GM12872 (cell line): ENCODE measurements at regions not wholly inside any gene's neighbourhood (a gene's known extent, or its start where the extent isn't known, plus 50 kb on each side); places are given as distances from the start of the nearest gene placed in this dataset.

Source experiments
- TF ChIP-seq, protein P1 (sequence below): IDR thresholded peaks from 3 replicates; pipeline ENCODE4 v1.5.1; 2011; ENCODE audit warnings: low read depth, mild to moderate bottlenecking, low read length, moderate library complexity; ENCODE audit not compliant: insufficient read depth

DNA sequence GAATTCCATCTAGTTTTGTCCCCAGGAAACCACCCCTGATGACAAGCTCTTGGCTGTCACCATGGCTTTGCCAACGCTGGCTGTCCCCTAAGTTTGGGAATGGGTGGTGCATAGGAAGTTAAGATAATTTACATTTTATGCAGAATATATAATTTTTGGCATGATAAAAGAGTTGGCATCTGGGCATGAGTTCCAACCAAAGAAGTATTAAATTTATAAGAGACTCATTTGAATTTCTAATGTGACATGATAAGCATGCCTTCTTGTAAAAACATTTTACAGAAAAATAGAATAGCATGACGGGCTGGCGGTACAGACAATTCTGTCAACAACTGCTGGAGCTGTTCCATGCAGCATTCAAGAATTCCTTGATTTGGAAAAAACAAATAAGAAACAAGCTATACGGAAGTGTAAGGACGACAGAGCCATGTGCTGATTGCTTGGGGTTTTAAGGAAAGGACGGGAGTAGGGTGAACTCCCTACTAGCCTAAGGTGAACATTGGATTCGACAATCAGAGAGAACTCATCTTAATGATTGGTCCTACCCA is 106.8 kb upstream of the C1orf21 start:
- TF ChIP-seq, protein P1, sequence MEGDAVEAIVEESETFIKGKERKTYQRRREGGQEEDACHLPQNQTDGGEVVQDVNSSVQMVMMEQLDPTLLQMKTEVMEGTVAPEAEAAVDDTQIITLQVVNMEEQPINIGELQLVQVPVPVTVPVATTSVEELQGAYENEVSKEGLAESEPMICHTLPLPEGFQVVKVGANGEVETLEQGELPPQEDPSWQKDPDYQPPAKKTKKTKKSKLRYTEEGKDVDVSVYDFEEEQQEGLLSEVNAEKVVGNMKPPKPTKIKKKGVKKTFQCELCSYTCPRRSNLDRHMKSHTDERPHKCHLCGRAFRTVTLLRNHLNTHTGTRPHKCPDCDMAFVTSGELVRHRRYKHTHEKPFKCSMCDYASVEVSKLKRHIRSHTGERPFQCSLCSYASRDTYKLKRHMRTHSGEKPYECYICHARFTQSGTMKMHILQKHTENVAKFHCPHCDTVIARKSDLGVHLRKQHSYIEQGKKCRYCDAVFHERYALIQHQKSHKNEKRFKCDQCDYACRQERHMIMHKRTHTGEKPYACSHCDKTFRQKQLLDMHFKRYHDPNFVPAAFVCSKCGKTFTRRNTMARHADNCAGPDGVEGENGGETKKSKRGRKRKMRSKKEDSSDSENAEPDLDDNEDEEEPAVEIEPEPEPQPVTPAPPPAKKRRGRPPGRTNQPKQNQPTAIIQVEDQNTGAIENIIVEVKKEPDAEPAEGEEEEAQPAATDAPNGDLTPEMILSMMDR: no peak

DNA sequence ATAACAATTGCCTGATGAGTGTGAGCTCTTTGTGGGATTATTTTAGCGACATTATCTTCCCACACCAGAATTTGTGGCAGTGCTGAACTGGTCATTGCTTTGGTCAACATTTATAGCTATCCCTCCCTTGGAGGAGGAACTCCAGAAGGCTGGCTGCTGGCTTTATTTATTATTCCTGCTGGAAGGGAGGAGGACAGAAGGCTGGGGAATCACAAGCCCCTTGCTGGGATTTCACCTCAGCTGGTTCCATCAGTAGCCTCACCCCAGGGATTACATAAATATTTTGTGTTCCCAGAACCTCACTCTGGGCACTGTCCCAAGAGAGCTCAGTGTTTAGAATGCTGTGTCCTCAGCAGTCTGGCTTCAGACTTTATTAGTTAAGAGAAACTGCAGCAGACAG is 102.8 kb upstream of the C1orf21 start:
- TF ChIP-seq, protein P1: no peak

DNA sequence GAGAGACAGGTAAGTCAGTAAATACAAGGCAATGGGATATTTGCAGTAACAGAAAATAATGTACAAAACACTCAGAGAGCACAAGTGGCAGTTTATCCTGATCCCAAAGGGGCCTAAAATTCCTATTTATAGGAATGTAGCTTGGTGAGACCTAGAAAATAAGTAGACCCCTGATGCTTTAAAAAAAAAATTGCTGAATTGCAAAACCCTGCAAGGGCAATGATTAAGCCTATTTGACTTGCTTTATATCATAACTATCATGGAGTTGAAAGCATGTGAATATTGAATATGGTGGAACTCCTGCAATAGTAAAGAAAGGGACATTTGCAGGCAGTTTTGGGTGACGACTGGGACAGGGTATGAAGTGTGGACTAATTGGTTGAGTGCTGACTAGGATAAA is 101.9 kb upstream of the C1orf21 start:
- TF ChIP-seq, protein P1: no peak

DNA sequence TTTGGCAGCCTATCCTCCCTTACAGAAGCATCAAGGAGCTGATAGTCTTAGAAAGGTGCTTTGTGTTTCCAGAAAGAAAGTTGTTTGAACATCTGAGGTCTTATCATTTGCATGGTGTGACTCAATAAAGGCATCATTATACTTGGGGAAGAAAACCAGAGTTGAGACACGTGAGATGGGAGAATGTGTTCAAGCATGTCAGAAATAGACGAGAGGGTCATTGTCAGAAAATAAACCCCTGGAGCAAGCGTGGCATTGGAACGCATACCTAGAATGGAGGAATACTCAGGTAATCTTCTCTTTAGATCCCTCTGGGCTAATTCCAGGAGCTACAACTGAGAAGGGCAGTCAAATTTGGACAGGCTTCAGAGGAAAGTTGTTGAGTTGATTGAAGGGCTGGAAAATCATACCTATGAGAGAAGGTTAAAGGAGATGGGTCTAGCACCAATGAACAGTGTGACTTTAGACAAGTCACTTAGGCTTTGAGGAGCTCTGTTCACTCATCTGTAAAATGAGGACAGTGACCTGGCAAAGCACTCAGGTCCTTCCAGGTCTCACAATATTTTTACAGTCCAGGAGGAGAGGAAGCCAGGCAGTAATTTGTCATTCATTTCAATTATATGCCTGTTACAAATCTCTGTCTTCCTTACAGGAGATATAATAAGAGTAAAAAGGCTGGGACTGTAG is 101.3 kb upstream of the C1orf21 start:
- TF ChIP-seq, protein P1: no peak

DNA sequence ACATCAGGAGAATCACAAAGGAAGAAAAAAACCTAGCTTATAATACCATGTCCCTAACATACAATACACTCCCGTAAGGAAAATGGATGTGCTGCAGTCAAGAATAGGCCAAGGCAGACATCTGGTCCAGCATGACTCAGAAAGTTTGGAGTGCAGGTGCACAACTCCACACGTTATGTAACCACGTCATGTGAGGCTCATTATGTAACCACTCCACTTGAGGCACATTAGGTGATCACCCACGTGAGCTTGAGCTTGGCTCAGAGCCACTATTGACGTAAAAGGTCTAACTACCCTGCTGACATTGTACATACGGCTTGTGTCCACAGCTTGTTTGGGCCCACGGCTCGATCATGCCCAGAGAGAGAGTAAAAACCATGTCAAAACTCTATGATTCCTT is 99.8 kb upstream of the C1orf21 start:
- TF ChIP-seq, protein P1: no peak

DNA sequence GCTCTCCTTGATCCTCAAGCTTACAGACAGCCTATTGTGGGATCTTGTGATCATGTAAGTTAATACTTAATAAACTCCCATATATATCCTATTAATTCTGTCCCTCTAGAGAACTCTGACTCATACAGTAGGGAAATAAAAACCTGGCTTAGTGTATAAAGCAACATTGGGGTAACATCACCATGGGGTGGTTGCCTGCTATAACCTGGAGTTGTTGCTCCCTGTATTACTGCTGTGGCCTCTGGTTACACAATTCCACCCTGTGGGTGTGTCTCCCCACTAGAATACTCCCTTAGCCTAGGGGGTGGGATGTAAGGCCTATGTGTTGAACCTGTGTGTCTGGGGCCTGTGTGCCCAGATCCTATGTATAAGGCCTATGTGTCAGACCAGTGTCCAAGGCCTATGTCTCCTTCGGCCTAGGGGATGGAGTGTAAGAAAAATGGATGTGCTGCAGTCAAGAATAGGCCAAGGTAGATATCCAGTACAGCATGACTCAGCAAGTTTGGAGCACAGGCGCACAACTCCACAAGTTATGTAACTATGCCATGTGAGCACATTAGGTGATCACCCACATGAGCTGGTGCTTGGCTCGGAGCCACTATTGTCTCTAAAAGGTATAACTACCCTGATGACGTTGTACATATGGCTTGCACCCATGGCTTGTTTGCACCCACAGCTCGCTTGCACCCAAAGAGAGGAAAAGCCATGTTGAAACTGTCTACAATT is 96.8 kb upstream of the C1orf21 start:
- TF ChIP-seq, protein P1: no peak

DNA sequence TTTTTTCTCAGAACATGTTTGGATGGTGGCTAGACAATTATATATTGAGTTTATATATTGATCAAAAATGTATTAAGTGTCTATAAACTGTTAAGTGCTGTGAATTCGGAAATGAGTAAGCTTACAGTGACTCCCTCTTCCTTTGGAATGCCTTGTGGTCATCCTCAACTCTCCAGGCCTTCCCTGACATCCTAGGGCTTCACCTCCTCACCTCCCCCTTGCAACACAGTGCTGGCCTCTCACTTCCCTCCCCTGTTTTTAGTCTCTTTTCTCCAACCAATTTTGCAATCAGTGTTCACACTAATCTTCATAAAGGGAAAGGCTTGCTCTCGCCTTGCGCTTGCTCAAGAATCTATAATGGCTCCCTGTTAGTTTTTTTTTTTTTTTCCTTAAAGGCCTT is 95.1 kb upstream of the C1orf21 start:
- TF ChIP-seq, protein P1: no peak
